HAP-1 (cell line): ENCODE measurements at regions not wholly inside any gene's neighbourhood (a gene's known extent, or its start where the extent isn't known, plus 50 kb on each side); places are given as distances from the start of the nearest gene placed in this dataset.

Experiments used
- DNase-seq, 2 experiments: peaks; one replicate each; pipeline ENCODE4 v3.0.0-alpha.2; 2016 to 2020; ENCODE audit warnings: low spot score in 2 of 2
- H3K27me3 ChIP-seq: fragments of 250-450 bp; sonication (Bioruptor Pico); 2 replicates; pipeline ENCODE4 v1.5.1; 2020; ENCODE audit warnings: low read depth, mild to moderate bottlenecking, moderate library complexity
- H3K36me3 ChIP-seq: fragments of 250-450 bp; sonication (Bioruptor Pico); replicated peaks from 2 replicates; pipeline ENCODE4 v1.5.1; 2020; ENCODE audit warnings: mild to moderate bottlenecking
- H3K4me1 ChIP-seq: fragments of 250-450 bp; sonication (Bioruptor Pico); 2 replicates; pipeline ENCODE4 v1.5.1; 2020; ENCODE audit warnings: mild to moderate bottlenecking
- H3K4me3 ChIP-seq: fragments of 250-450 bp; sonication (Bioruptor Pico); 2 replicates; pipeline ENCODE4 v1.5.1; 2020; ENCODE audit warnings: mild to moderate bottlenecking, moderate library complexity
- H3K9me3 ChIP-seq: fragments of 250-450 bp; sonication (Bioruptor Pico); 2 replicates; pipeline ENCODE4 v1.5.1; 2020; ENCODE audit warnings: mild to moderate bottlenecking, moderate library complexity
- in situ Hi-C: fragments of 300-500 bp; cut with MboI; formaldehyde crosslinking; loops from 3 replicates; pipeline ENCODE4 v1.14.3; 2020; ENCODE audit warnings: low sequenced_read_pairs, inconsistent platforms, mixed read lengths

DNA sequence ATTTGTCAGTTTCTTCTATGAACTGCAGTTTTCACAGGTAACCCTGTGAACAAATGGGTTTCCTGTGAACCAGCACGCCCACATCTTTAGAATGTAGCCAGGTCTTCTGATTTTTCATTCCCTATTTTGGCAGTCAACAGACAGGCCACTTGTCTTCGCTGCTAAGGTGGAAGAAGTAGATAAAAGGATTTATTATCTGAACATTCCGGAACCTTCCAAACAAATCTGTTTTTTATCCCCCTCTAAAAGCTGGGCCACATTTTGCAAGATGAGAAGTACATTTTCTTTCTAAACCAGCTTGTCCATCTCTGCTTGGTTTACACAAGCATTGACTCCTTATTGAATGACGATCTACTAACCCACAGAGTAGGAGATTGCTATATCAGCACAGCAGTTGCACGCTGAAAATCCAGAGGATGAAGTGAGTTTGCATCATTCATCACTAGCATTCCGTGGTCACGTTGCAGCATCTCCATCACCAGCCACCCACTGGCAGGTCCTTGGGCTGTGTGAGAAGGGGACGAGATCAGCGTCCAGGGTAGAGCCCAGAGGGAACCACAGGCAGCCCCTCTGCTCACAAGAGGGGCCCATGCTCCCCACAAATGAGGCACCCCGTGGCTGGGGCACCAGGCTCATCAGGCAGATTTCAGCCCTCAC lies 83.5 kb downstream of the TOMM20 start:
- in situ Hi-C loops = no loop called here
- Histone ChIP-seq H3K36me3 (no peaks in the 10 kb centered on the region), H3K4me3 (no peak overlapping the region), H3K9me3 (no peaks in the 10 kb centered on the region), H3K27me3 (no peaks in the 10 kb centered on the region), H3K4me1 (no peaks in the 10 kb centered on the region)
- no peak for DNase-seq

DNA sequence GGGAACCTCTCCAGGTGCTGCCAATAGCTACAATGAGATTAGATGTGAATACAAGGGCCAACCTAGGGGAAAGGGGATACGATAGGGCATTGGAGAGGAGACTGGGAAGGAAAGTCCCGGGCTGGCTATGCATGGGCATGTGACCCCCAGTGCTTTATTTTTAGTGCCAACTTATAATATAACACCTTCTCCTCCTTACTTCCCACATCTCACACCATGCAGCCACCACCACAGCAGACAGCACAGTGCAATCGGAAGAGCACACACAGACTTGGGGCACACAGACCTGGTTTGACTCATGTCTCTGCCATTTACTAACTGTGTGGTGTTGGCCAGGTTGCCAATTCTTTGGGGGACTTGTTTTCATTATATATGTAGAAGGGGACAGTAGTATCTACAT lies 85.4 kb downstream of the TOMM20 start:
- Histone ChIP-seq H3K4me1 (no peaks in the 10 kb centered on the region), H3K4me3 (no peak overlapping the region), H3K9me3 (no peaks in the 10 kb centered on the region), H3K36me3 (no peaks in the 10 kb centered on the region), H3K27me3 (no peaks in the 10 kb centered on the region)
- in situ Hi-C loops = no loop called here
- DNase-seq = no peak

- H3K4me3 ChIP-seq = no peak overlapping the region
- no peaks in the 10 kb centered on the region for H3K36me3 ChIP-seq
- in situ Hi-C loops = no loop called here
- no peaks in the 10 kb centered on the region for H3K4me1 ChIP-seq
- DNase-seq = no peak
- no peaks in the 10 kb centered on the region for H3K27me3 ChIP-seq
- no peaks in the 10 kb centered on the region for H3K9me3 ChIP-seq
Measured at GRCh38 chr1:235038701-235039100, 89.9 kb downstream of the TOMM20 start.

GRCh38 chr1:235035928-235036327 lies 92.7 kb downstream of the TOMM20 start:
- in situ Hi-C loops = no loop called here
- Histone ChIP-seq H3K4me1 (no peaks in the 10 kb centered on the region), H3K9me3 (no peaks in the 10 kb centered on the region), H3K4me3 (no peak overlapping the region), H3K36me3 (no peaks in the 10 kb centered on the region), H3K27me3 (no peaks in the 10 kb centered on the region)
- DNase-seq = no peak

- DNase-seq = no peak
- H3K27me3 ChIP-seq = no peaks in the 10 kb centered on the region
- no peaks in the 10 kb centered on the region for H3K36me3 ChIP-seq
- H3K4me3 ChIP-seq = no peak overlapping the region
- no peaks in the 10 kb centered on the region for H3K9me3 ChIP-seq
- in situ Hi-C loops = no loop called here
- no peaks in the 10 kb centered on the region for H3K4me1 ChIP-seq
Measured at GRCh38 chr1:235030919-235031596, 97.6 kb downstream of the TOMM20 start.

- in situ Hi-C loops = no loop called here
- H3K9me3 ChIP-seq = no peaks in the 10 kb centered on the region
- no peak overlapping the region for H3K4me3 ChIP-seq
- DNase-seq = no peak
- no peaks in the 10 kb centered on the region for H3K27me3 ChIP-seq
- no peaks in the 10 kb centered on the region for H3K36me3 ChIP-seq
- H3K4me1 ChIP-seq = no peaks in the 10 kb centered on the region
Measured at GRCh38 chr1:235027862-235028250, 100.8 kb downstream of the TOMM20 start.

GRCh38 chr1:235027076-235027861 lies 101.4 kb downstream of the TOMM20 start:
- Histone ChIP-seq H3K4me1 (no peaks in the 10 kb centered on the region), H3K9me3 (no peaks in the 10 kb centered on the region), H3K27me3 (no peaks in the 10 kb centered on the region), H3K4me3 (no peak overlapping the region), H3K36me3 (no peaks in the 10 kb centered on the region)
- in situ Hi-C loops = no loop called here
- DNase-seq = no peak

DNA sequence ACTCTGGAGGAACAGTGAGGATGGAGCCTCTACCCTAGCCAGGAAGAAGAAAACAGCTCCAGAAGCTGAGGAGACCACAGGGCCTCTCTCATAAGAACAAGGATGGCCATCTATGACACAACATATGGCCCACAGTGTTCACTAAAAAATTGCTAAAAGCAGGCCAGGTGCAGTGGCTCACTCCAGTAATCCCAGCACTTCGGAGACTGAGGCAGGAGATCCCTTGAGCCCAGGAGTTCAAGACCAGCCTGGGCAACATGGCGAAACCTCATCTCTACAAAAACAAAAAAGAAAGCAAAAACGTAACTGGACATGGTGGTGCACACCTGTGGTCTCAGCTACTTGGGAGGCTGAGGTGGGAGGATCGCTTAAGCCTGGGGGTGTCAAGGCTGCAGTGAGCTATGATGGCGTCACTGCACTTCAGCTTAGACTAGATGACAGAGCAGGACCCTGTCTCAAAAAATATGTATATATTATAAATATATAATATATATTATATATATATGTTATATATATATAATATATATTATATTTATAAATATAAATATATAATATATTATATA lies 103.1 kb downstream of the TOMM20 start:
- no peaks in the 10 kb centered on the region for H3K9me3 ChIP-seq
- H3K4me3 ChIP-seq = no peak overlapping the region
- no peaks in the 10 kb centered on the region for H3K27me3 ChIP-seq
- no peaks in the 10 kb centered on the region for H3K4me1 ChIP-seq
- DNase-seq = no peak
- H3K36me3 ChIP-seq = no peaks in the 10 kb centered on the region
- in situ Hi-C loops = no loop called here

DNA sequence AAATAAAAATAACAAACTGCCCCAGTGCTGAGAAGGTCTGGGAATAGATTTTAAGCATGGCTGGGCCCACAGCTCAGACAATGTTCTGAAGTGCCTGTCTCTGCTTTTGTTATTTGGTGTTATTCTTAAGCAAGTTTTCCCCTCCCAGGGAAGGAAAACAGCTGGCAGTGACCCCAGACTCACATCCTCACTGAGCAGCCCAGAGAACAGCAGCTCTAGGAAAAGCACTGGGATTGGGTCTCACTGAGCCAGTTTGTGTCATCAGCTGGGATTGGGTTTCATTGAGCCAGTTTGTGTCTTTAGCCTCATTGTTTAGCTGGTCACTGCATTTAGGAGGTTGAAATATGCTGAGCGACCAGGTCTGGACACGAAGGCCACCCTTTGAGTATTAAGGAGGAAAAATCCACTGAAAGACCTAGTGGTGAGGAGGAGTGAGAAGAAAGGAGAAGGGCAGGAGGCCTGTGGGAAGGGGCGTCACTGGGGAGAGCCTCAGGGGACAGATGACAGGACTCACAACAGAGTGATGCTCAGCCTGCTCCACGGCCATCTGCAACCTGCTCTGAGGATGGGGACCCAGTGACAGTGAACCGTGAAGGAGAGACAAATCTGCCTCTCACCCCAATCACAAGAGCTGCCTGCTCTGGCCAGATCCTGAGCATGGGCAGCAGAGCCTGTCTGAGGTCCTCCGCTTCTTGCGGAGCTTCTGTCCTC lies 103.8 kb downstream of the TOMM20 start:
- H3K36me3 ChIP-seq = no peaks in the 10 kb centered on the region
- no peak for DNase-seq
- in situ Hi-C loops = no loop called here
- no peak overlapping the region for H3K4me3 ChIP-seq
- no peaks in the 10 kb centered on the region for H3K9me3 ChIP-seq
- H3K4me1 ChIP-seq = no peaks in the 10 kb centered on the region
- no peaks in the 10 kb centered on the region for H3K27me3 ChIP-seq

DNA sequence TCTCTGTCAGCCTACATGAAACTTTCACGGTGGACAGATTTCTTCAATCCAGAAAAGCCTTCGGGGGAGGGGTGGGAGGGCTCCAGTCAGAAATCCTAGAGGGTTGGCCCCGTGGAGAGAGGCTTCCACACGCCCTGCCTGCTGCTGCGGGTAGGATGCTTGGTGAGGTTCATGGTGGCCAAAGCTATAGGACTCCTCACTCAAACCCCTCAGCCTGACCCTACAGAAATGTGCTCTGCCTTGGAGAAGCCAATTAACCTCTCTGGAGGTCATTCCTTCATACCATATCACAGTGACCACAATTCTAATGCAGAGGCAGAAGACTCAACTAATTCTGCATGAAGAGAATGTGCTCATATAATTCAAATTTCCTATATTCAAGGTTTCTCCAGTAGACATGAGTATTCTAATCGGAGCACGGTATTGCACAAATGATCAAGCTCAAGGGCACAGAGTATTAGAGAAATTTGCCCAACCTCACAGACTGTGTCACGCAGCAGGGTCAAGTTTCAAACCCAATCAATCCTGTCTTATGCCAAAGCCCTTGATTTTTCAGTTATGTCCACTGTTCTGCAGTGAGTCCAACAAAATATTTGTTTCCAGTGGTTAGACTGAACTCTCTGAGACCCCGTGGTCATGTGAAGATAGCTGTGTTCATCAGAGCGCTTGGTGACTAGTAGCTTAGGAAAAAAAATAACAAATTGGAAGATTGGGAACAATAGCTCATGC lies 104.8 kb downstream of the TOMM20 start:
- in situ Hi-C loops = no loop called here
- Histone ChIP-seq H3K27me3 (no peaks in the 10 kb centered on the region), H3K9me3 (no peaks in the 10 kb centered on the region), H3K36me3 (no peaks in the 10 kb centered on the region), H3K4me1 (no peaks in the 10 kb centered on the region), H3K4me3 (no peak overlapping the region)
- DNase-seq = no peak

DNA sequence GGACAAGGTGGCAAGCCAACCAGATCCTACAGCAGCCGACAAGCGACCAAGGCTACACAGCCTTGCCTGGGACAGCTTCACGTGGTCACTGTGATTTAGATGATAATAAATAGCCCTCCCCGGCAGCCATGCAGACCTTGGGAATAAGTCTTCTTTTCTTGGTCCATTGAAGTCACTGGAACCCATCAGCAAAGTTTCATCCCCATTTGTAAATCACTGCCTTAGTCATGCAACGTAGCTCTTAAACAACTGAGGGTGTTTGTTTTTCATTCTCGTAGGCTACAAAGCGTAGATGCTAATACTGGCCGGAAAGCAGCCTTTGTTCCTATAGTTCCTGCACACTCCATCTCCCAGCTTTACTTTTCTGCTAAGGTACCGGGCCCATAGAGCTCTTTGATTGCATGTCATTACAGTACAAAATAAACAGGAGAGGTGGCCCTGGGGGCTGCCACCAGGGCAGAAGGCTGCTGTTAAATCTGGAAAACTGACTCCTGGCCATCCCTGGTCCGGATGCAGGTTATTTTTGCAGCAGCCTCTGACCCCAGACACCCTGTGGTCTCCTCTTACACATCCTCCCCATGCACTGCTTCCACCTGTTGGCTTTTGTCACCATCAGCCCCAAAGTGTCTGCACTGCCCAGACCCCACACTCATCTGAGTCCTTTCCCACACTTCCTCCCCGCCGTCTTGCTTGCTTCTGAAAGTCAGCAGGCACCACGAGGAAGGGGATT lies 105.5 kb downstream of the TOMM20 start:
- no peaks in the 10 kb centered on the region for H3K9me3 ChIP-seq
- H3K4me3 ChIP-seq = no peak overlapping the region
- no peaks in the 10 kb centered on the region for H3K27me3 ChIP-seq
- H3K4me1 ChIP-seq = no peaks in the 10 kb centered on the region
- in situ Hi-C loops = no loop called here
- no peak for DNase-seq
- H3K36me3 ChIP-seq = no peaks in the 10 kb centered on the region

GRCh38 chr1:235022341-235022980 lies 106.2 kb downstream of the TOMM20 start:
- H3K9me3 ChIP-seq = no peaks in the 10 kb centered on the region
- no peaks in the 10 kb centered on the region for H3K27me3 ChIP-seq
- H3K36me3 ChIP-seq = no peaks in the 10 kb centered on the region
- H3K4me1 ChIP-seq = no peaks in the 10 kb centered on the region
- in situ Hi-C loops = no loop called here
- no peak overlapping the region for H3K4me3 ChIP-seq
- no peak for DNase-seq
